GM19452 (cell line): ENCODE measurements at regions not wholly inside any gene's neighbourhood (a gene's known extent, or its start where the extent isn't known, plus 50 kb on each side); places are given as distances from the start of the nearest gene placed in this dataset.

Experiments
- ATAC-seq: cut with Tn5 transposase; IDR thresholded peaks from one replicate; pipeline ENCODE4 v1.9.1; 2021; ENCODE audit not compliant: unreplicated experiment

DNA sequence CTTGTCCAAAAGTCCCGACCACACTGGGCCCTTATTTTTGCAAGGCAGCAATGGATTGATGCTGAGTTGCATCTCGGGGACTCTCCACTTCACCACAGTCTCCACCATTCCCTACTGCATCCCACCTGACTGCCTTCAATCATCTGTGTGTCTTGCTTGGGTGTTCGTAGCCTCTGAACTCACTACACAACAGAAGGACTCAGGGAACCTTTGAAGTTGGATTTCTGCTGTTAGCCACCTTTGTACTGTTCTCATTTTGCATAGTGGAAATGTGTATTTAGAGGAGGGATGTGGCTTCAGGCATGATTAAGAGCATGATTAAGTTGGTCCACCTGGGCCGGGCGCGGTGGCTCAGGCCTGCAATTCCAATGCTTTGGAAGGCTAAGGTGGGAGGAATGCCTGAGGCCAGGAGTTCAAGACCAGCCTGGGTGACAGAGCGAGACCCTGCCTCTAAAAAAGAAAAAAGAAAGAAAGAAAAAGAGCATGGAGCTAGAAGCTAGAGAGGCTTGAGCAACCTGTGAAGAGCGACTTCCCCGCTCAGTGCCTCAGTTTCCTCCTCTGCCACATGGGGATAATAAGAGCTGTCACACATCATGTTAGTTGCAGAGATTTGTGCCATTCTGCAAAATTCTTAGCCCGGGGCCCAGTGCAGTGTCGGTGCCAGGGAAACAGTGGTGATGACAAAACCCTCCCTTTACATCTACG, 121.3 kb upstream of the PTPN1 start:
- no peak for ATAC-seq

DNA sequence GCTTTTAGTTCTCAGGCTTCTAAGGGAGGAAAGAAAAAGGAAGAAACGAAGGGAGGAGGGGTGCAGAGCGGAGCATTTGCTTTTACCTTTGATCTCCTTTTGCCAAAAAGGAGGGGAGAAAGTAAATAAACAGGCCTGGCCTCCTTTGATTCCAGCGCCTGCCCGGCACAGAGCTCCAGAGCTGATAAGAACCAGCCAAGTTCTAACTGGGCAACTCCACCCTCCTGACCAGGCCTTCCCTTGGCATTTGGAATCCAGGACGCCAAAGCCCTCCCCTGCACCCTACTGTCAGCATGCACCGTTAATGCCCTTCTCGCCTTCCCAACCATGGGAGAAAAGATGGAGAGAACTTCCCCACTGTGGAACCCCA, 120.8 kb upstream of the PTPN1 start:
- ATAC-seq, result no peak

DNA sequence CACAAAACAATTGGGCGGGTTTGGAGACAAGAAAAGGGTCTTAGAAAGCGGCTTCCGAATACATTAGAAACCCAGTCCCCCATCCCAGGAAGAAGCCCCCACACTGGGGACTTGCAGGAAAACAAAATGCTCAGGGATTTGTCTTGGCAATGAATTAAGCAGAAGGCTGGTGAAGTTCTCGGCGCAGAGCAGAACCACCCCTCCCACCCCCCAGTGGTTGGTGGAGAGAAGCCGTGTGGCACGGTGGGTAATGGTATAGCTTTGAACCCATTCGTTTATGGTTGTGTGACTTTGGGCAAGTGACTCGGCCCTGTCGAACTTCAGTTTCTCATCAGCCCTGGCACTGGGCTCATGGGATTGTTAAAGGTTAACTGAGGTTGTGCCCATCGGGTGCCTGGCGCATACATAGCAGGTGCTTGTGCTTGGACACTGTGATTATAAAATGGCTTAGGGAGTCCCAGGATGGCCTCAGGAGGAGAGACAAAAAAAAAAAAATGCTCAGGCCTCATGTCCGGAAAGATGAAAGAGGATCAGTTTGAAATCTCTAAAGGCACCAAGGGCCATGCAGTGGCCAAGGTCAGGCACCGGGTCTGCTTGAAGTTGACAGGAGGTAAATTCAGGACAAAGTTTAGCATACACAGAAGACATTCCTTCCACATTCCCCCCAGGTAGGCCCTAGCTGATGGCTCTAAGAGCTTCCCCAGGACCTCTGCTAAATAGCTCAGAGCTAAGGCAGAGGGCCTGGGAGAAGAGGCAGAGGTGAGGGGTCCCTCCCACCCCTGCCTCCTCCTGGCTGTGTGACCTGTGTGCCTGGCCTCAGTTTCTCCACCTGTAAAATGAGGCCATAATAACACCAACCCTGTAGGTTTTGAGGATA, 120.1 kb upstream of the PTPN1 start:
- no peak for ATAC-seq

DNA sequence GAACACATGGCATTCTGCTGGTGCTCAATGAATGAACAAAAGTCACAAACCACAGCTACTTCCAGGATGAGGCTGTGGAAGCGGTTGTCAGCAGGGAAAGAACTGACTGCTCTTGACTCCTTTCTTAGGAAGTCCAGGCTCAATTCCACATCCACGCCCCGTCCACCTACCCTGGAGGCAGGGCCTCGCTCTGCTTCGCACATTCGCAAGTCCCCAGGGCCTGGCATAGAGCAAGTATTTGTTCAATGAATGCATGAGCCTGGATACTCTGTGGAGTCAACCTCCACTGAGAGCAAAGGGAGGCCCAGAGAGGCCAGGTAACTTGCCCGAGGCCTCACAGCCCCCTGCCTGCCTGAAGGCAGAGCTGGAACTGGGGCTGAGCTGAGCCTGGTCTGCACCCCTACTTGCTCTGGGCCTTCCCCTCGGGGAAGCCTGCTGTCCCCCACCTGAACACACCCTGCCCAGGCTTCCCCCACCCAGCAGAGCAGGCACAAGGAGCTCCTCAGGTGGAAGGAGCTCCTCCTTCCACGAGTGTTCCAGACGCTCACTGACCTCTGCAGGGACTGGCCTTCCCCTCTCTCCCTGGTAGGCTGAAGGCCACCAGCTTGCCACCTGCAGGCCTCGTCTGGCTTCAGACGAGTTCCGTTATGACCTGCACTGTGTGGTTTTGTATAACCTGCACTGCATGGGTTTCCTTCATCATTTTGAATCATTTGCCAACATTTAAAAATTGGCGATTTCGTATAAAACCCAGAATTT, 119.3 kb upstream of the PTPN1 start:
- no peak for ATAC-seq

DNA sequence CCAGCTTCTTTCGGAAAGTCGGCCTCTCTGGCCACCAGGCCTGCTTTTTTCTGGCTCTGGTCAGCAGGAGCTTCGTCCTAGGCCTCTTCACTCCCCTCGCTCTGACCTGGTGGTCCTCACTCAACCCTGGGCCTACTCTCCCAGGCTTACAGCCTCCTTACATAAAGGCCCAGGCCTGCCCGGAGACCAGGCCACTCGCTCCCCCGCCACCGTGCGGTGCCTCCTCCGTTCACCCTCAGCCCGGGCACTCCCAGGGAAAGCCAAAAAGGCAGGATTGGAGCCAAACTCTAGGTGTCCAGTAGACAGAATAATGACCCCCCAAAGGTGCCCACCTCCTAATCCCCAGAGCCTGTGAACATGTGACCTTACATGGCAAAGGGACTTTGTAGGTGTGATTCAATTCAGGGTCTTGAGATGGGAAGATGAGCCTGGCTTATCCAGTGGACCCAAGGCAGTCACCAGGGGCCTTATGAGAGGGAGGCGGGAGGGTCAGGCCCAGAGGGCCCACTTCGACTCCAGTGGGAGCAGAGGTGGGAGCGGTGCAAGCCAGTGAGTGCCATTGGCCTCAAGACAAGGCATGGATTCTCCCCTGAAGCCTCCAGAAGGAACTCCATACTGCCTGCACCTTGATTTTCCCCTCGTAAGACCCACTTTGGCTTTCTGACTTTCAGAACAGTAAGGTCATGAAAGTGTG, 118.6 kb upstream of the PTPN1 start:
- no peak for ATAC-seq

DNA sequence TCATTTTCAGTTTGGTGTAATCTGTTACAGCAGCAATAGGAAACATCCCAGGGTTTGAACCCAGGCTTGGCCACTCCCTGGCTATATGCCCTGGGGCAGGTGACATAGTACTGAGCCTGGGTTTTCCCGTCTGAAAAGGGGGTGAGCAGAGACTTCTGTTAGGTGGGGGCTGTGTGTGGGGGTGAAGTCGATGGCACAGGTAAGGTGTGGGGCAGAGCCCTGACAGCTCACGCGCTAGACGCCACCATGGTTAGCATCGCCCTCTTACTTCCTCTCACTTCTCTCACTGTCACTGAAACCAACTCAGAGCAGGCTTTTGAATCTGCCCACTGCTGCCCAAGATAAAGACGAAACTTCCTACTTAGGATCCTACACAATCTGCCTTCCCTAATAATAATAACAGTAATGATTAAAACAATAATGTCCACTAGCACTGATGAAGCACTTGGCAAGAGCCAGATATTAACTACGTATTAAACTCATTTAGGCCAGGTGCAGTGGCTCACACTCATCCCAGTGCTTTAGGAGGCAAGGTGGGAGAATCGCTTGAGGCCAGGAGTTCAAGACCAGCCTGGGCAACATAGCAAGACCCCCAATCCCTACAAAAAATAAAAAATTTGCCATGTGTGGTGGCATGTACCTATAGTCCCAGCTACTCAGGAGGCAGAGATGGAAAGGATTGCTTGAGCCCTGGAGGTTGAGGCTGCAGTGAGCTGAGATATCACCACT, 117.9 kb upstream of the PTPN1 start:
- no peak for ATAC-seq

DNA sequence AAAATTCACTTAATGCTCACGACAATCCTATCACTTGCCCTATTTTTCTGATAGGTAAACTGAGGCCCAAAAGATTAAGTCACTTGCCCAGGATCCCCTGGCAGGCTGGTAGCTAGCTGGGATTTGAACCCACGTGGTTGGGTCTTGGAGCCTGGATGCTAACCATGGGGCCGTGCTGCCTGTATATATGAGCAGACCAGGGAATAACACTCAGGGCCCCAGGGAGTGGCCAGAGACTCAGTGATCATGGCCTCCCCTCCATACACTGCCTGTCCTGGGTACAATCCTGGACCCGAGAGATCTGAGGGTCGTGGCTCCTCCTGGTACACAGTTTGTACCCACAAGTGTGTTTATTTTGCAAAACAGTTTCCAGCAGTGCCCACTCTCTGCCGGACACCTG, 116.9 kb upstream of the PTPN1 start:
- ATAC-seq, result no peak

DNA sequence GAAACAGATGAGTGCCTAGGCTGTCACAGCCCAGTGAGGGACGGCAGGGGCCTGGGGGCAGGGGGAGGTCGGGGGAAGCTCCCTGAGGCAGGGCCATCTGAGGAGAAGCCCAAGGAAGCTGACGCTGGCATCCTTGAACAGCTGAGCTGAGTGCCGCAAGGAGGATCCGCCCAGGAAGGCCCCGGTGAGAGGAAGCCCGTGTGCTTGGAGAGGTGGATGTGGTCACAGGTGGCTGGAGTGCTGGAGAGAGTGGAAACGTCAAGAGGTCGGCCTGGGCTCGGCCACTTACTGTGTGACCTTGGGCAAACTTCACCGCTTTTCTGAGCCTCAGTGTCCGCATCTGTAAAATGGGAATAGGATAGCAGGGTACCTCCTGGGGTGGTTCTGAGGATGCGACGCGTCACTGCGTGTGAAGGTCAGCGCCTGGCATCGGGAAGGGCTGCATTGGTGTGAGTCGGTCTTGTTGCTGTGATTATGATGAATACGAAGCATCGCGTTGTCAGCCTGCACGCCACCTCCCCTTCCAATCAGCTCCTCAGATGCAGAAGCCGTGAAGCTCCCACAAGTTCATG, 116.1 kb upstream of the PTPN1 start:
- ATAC-seq, result no peak

DNA sequence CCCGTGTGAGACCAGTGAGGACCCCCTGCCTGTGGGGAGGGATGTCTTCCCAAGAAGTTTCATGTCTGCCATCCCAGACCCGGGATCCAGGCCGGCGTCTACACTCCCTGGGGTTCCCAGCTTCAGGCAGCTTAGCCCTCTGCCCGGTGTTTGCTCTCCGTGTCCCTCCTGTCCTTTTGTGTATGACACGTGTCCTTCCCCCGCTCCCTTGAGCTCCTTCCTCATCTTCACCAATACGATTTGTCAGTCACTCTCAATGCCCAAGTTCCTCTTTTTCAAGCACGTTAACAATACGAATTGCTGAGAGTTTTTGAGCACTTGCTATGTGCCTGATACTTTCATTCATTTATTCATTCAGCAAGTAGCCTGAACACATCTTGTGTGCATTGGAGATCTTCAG, 115.6 kb upstream of the PTPN1 start:
- no peak for ATAC-seq

DNA sequence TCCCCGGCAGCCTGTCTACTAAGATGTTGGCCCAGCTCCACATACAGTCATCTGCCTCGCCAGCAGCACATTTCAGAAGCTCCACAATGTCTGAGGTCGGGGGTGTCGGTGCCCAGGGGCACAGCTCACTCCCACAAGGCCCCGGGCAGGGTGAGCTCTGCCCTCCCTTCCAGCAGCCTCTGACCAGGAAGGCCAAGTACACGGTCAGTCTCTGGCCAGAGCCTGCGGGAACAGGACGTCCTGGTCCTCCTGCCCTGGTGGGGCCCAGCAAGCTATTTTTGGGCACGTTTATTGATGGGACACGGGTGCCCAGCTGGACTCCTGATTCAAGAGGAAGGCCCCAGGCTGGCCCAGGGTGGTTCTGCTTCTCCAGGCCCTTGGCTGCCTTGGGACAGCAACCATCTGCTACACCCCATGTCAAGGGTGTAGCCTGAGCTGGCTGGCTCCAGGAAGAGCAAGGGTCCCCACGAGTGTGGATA, 114.9 kb upstream of the PTPN1 start:
- no peak for ATAC-seq

DNA sequence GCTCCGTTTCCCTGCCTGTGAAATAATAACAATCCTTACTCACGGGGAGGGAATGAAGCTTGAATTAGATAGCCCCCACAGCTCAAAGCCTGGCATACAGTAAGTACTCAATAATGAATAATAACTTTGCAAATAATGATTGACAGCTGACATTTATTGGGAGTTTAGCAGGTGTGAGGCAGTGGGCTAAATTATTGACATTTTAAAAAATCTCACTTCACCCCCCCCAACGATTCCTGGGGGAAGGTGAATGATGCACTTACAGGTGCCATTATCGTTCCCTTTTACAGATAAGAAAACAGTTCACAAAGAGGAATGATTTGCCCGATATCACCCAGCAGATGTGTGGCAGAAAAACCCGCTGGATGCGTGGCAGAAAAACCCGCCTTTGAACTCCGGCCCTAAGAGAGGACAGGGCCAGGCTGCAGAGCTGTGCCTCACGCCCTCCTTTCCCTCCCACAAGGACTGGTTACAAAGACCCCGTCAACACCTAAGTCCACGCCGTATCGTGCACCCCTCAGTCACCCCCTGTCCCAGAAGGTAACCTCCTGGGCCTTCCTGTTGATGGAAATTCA, 114.2 kb upstream of the PTPN1 start:
- ATAC-seq, result no peak

DNA sequence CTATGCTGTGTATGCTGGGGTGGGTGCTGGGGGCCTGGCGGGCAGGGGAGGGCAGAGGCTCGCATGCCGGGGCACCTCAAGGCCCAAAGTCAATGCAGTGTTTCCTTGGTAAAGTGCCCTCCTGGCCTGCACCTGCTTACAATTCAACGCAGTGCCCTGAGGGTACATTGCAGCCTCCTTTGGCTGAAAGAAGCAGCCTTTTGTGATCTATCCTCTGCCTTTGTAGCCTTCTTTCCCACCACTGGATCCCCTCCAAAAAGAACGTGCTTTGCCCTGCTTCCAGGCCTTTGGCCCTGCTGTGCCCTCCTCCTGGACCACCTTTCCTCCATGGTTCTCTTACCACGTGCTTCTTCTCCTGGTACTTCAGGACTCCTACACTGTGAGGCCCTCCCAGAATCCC, 113.6 kb upstream of the PTPN1 start:
- ATAC-seq, result no peak

DNA sequence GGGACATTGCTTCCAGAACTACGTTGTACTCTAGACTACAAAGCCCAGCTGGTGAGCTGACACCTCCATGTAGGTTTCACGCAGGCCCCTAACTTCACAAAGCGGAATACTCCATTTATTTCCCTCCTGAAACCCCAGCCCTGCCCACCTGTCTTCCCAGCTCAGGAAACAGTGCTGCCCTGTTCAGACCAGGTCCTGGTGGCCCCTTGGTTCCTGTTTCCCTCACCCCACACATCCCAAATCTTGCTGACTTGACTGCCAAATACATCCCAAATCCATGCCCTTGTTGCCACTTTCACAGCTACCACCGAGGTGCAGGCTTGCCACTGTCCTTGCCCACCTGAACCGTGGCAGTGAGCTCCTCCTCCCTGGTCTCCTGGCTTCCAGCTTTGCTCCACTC, 113.1 kb upstream of the PTPN1 start:
- ATAC-seq, result no peak

DNA sequence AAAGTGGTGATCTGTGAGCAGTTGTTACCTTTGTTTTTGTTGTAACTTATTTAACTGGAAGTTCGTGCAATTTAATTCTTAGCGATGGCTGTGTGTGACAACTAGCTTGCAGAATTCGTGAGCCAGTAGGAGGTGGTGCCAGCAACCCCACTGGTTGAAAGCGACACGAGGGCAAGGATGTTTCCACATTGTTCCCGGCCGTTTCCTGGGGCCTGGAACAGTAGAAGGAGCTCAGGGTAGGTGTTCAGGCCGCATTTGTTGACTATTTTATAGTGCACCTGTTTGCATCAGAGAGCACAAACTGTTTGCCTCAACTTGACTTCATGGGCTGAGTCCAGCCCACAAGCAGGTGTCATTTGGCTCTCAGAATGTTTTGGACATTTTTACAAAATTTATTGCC, 112.1 kb upstream of the PTPN1 start:
- ATAC-seq, result no peak

DNA sequence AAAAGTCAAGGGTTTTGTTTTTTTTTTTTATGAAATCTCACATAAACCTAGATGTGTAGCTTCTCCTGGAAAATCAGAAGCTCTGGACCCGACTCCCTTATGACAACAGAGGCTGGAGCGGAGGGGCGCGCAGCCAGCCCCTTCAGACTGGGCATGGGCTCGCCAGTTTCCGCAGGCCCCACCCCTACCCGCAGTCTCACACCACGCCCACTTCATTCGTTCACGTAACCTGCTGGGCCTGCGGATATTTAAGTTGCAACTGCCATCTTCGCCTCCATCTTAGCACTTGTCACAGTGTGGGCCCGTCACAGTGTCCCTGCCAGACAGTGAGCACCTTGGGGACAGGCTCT, 111.7 kb upstream of the PTPN1 start:
- ATAC-seq, result no peak

DNA sequence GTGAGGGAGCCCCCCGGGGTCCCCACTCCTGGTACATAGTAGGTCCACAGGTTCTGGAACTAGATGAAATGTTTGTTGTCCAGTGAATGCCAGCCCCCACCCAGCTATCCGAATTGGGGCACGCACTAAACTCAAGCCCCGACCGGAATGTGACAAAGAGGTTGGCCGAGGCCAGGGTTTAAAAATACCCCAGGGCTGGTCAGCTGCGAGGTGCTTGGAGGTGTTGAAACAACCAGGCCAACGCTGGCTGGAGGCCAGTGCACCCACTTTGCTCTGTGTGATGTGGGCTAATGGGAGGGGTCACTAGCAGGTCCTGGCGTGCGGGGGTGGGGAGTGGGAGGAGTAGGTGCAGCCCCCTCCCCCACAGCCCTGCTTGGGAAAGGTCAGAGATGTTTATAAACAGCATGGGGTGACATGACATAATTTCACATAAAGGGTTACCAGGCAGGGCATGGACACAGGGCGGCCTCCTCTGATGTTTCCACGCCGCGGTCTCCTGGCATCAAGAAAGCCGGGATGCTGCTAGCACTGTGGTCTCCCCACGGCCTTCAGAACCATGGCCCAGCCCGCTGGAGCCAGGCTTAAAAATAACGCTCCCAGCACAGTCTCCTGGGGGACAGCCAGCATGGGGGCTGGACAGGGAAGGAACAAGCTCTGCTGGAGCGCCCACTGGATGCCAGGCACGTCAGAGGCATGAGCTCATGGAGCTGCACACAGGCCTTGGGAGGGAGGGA, 111.2 kb upstream of the PTPN1 start:
- no peak for ATAC-seq

DNA sequence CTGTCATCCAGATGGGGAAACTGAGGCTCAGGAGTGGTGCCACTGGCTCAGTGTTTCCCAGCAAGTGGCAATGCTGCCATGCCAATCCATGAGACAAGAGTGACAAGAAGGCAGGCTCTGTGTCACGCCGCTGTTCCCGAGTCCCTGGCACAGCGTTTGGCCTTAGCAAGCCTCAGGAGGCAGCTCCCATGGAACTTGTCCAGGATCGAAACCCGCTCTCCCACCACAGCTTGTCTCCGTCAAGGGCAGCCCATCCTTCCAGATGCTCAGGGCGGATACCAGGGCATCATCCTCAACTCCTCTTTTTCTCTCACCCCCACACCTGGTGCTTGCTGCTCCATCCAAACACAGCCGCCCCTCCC, 110.6 kb upstream of the PTPN1 start:
- no peak for ATAC-seq

DNA sequence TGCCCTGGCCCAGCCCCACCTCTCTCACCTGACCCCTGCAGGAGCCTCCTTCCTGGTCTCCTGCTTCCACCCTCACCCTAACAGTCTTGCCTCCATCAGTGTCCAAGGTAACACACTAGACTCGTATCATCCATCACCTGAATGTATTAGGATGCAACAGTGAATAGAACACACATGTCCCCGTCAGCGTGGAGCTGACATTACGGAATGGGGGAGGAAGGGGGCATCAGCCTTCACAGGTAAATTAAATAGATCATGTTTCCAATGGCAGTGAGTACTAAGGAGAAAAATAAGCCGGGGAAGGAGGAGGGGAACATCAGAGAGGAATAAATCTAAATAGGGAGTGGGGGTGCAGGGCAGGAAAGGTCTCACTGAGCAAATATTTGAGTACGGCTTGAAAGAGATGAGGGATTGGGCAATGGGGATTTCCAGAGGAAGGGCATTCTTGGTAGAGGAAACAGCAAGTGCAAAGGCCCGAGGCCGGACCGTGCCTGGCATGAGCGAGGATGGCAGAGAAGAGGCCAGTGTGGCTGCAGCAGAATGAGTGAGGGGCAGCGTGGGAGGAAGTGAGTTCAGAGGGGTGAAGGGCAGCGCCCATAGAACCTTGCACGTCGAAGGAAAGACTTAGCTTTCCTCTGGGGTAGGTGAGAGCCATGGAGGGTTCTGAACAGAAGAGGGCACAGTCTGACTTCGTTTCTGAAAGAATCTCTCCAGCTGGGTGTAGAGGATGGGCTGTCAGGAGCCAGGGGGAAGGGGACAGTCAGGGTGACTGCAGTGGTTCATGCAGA, 110.1 kb upstream of the PTPN1 start:
- ATAC-seq, result no peak
